ENCODE measurements at regions not wholly inside any gene's neighbourhood (a gene's known extent, or its start where the extent isn't known, plus 50 kb on each side); places are given as distances from the start of the nearest gene placed in this dataset.
"Not testable (repeated sequence)": the region's sequence is repeated elsewhere in the genome, so short reads cannot be mapped to it uniquely, and the experiment has no call there.

GRCh38 chr9:41839786-41840185, 289.4 kb downstream of the CNTNAP3B start:
- DNase-seq (ENCODE audit: low read depth in 1 of 2, low spot score in 1 of 2); in situ Hi-C loops (cut with HindIII; ENCODE audit: low pct_unique_long_range_greater_than_20kb, low sequenced_read_pairs): not testable (repeated sequence)

GRCh38 chr9:41838953-41839352, 290.3 kb downstream of the CNTNAP3B start:
- DNase-seq (ENCODE audit: low read depth in 1 of 2, low spot score in 1 of 2); in situ Hi-C loops (cut with HindIII; ENCODE audit: low pct_unique_long_range_greater_than_20kb, low sequenced_read_pairs): not testable (repeated sequence)

- DNase-seq (ENCODE audit: low read depth in 1 of 2, low spot score in 1 of 2); in situ Hi-C loops (cut with HindIII; ENCODE audit: low pct_unique_long_range_greater_than_20kb, low sequenced_read_pairs): not testable (repeated sequence)
These were observed 290.7 kb downstream of the CNTNAP3B start for GRCh38 chr9:41838562-41838851.

GRCh38 chr9:41837684-41838561, 291.3 kb downstream of the CNTNAP3B start:
- in situ Hi-C loops (cut with HindIII; ENCODE audit: low pct_unique_long_range_greater_than_20kb, low sequenced_read_pairs); DNase-seq (ENCODE audit: low read depth in 1 of 2, low spot score in 1 of 2): not testable (repeated sequence)

- in situ Hi-C loops (cut with HindIII; ENCODE audit: low pct_unique_long_range_greater_than_20kb, low sequenced_read_pairs) = not testable (repeated sequence)
These were observed 296.1 kb downstream of the CNTNAP3B start for GRCh38 chr9:41833108-41833507.

GRCh38 chr9:41824723-41825122, 304.5 kb downstream of the CNTNAP3B start:
- DNase-seq (ENCODE audit: low read depth in 1 of 2, low spot score in 1 of 2); in situ Hi-C loops (cut with HindIII; ENCODE audit: low pct_unique_long_range_greater_than_20kb, low sequenced_read_pairs): not testable (repeated sequence)

More at GRCh38 chr9:41833108-41833507, 296.1 kb downstream of the CNTNAP3B start:
- DNase-seq (ENCODE audit: low read depth in 1 of 2, low spot score in 1 of 2) = not testable (repeated sequence)

- DNase-seq (ENCODE audit: low read depth in 1 of 2, low spot score in 1 of 2); in situ Hi-C loops (cut with HindIII; ENCODE audit: low pct_unique_long_range_greater_than_20kb, low sequenced_read_pairs): not testable (repeated sequence)
These were observed 326.5 kb downstream of the CNTNAP3B start for GRCh38 chr9:41802706-41803105.

GRCh38 chr9:41798684-41799083, 330.5 kb downstream of the CNTNAP3B start:
- in situ Hi-C loops (cut with HindIII; ENCODE audit: low pct_unique_long_range_greater_than_20kb, low sequenced_read_pairs); DNase-seq (ENCODE audit: low read depth in 1 of 2, low spot score in 1 of 2): not testable (repeated sequence)

GRCh38 chr9:41790719-41791363, 338.4 kb downstream of the CNTNAP3B start:
- in situ Hi-C loops (cut with HindIII; ENCODE audit: low pct_unique_long_range_greater_than_20kb, low sequenced_read_pairs); DNase-seq (ENCODE audit: low read depth in 1 of 2, low spot score in 1 of 2): not testable (repeated sequence)

- DNase-seq (ENCODE audit: low read depth in 1 of 2, low spot score in 1 of 2); in situ Hi-C loops (cut with HindIII; ENCODE audit: low pct_unique_long_range_greater_than_20kb, low sequenced_read_pairs): not testable (repeated sequence)
These were observed 339.2 kb downstream of the CNTNAP3B start for GRCh38 chr9:41790007-41790406.

GRCh38 chr9:41789387-41789786, 339.8 kb downstream of the CNTNAP3B start:
- DNase-seq (ENCODE audit: low read depth in 1 of 2, low spot score in 1 of 2); in situ Hi-C loops (cut with HindIII; ENCODE audit: low pct_unique_long_range_greater_than_20kb, low sequenced_read_pairs): not testable (repeated sequence)

GRCh38 chr9:41787951-41788350, 341.3 kb downstream of the CNTNAP3B start:
- DNase-seq (ENCODE audit: low read depth in 1 of 2, low spot score in 1 of 2); in situ Hi-C loops (cut with HindIII; ENCODE audit: low pct_unique_long_range_greater_than_20kb, low sequenced_read_pairs): not testable (repeated sequence)

GRCh38 chr9:41787270-41787669, 342.0 kb downstream of the CNTNAP3B start:
- in situ Hi-C loops (cut with HindIII; ENCODE audit: low pct_unique_long_range_greater_than_20kb, low sequenced_read_pairs); DNase-seq (ENCODE audit: low read depth in 1 of 2, low spot score in 1 of 2): not testable (repeated sequence)

- DNase-seq (ENCODE audit: low read depth in 1 of 2, low spot score in 1 of 2); in situ Hi-C loops (cut with HindIII; ENCODE audit: low pct_unique_long_range_greater_than_20kb, low sequenced_read_pairs): not testable (repeated sequence)
These were observed 345.2 kb downstream of the CNTNAP3B start for GRCh38 chr9:41784006-41784405.

- DNase-seq (ENCODE audit: low read depth in 1 of 2, low spot score in 1 of 2); in situ Hi-C loops (cut with HindIII; ENCODE audit: low pct_unique_long_range_greater_than_20kb, low sequenced_read_pairs): not testable (repeated sequence)
These were observed 346.0 kb downstream of the CNTNAP3B start for GRCh38 chr9:41783070-41783810.

- in situ Hi-C loops (cut with HindIII; ENCODE audit: low pct_unique_long_range_greater_than_20kb, low sequenced_read_pairs); DNase-seq (ENCODE audit: low read depth in 1 of 2, low spot score in 1 of 2): not testable (repeated sequence)
These were observed 347.3 kb downstream of the CNTNAP3B start for GRCh38 chr9:41781899-41782298.

- DNase-seq (ENCODE audit: low read depth in 1 of 2, low spot score in 1 of 2) = peak in 1 of 2 experiments; percentile 6
- in situ Hi-C loops (cut with HindIII; ENCODE audit: low pct_unique_long_range_greater_than_20kb, low sequenced_read_pairs) = not testable (repeated sequence)
These were observed 349.3 kb downstream of the CNTNAP3B start for GRCh38 chr9:41779897-41780406.

- DNase-seq (ENCODE audit: low read depth in 1 of 2, low spot score in 1 of 2); in situ Hi-C loops (cut with HindIII; ENCODE audit: low pct_unique_long_range_greater_than_20kb, low sequenced_read_pairs): not testable (repeated sequence)
These were observed 350.0 kb downstream of the CNTNAP3B start for GRCh38 chr9:41779192-41779591.

All from T47D (cell line).